ENCODE measurements at regions not wholly inside any gene's neighbourhood (a gene's known extent, or its start where the extent isn't known, plus 50 kb on each side); places are given as distances from the start of the nearest gene placed in this dataset.

GRCh38 chr13:21798181-21798580 lies 127.3 kb downstream of the FGF9 start:
- Histone ChIP-seq H3K79me2 (ENCODE audit: insufficient read depth, low read length) (no peaks in the 10 kb centered on the region), H2AFZ (ENCODE audit: low read length) (no peak overlapping the region), H3K4me3 (ENCODE audit: low read depth, low read length, poor library complexity, severe bottlenecking) (no peak overlapping the region), H3K4me2 (ENCODE audit: low read length) (no peak overlapping the region), H3K9ac (ENCODE audit: low read length) (no peak overlapping the region), H3K4me1 (ENCODE audit: insufficient read depth, low read length, severe bottlenecking) (no peaks in the 10 kb centered on the region), H3K27ac (ENCODE audit: low read depth, low read length, poor library complexity, severe bottlenecking) (no peak overlapping the region), H3K27me3 (ENCODE audit: insufficient read depth, low read length) (no peaks in the 10 kb centered on the region), H3K36me3 (ENCODE audit: insufficient read depth, low read length) (no peaks in the 10 kb centered on the region), H3K9me3 (ENCODE audit: low read length) (no peaks in the 10 kb centered on the region), H3F3A (ENCODE audit: insufficient read depth, low read length) (no peaks in the 10 kb centered on the region), H4K20me1 (ENCODE audit: insufficient read depth, low read length) (no peaks in the 10 kb centered on the region), H3K9me2 (ENCODE audit: low read depth, low read length) (no peaks in the 10 kb centered on the region)
- TF ChIP-seq CTCF (IDR thresholded peaks at IDR 0.05; ENCODE audit: low read length) (no peak), EZH2 (IDR thresholded peaks at IDR 0.05; ENCODE audit: borderline replicate concordance, low read length) (no peak)

- H3K36me3 ChIP-seq (ENCODE audit: insufficient read depth, low read length), result no peaks in the 10 kb centered on the region
- H3K27ac ChIP-seq (ENCODE audit: low read depth, low read length, poor library complexity, severe bottlenecking), result no peak overlapping the region
- no peaks in the 10 kb centered on the region for H3K9me3 ChIP-seq (ENCODE audit: low read length)
- H4K20me1 ChIP-seq (ENCODE audit: insufficient read depth, low read length), result no peaks in the 10 kb centered on the region
- TF ChIP-seq CTCF (IDR thresholded peaks at IDR 0.05; ENCODE audit: low read length) (no peak), EZH2 (IDR thresholded peaks at IDR 0.05; ENCODE audit: borderline replicate concordance, low read length) (no peak)
- H3K27me3 ChIP-seq (ENCODE audit: insufficient read depth, low read length), result peaks cover 4% of the 10 kb centered on the region; the same call in 1 of the 2 replicates
- no peaks in the 10 kb centered on the region for H3K4me1 ChIP-seq (ENCODE audit: insufficient read depth, low read length, severe bottlenecking)
- H2AFZ ChIP-seq (ENCODE audit: low read length), result no peak overlapping the region
- H3K9ac ChIP-seq (ENCODE audit: low read length), result no peak overlapping the region
- H3K4me2 ChIP-seq (ENCODE audit: low read length), result no peak overlapping the region
- H3K79me2 ChIP-seq (ENCODE audit: insufficient read depth, low read length), result no peaks in the 10 kb centered on the region
- no peaks in the 10 kb centered on the region for H3K9me2 ChIP-seq (ENCODE audit: low read depth, low read length)
- no peak overlapping the region for H3K4me3 ChIP-seq (ENCODE audit: low read depth, low read length, poor library complexity, severe bottlenecking)
- no peaks in the 10 kb centered on the region for H3F3A ChIP-seq (ENCODE audit: insufficient read depth, low read length)
These were observed 128.8 kb downstream of the FGF9 start for GRCh38 chr13:21799671-21800070.

GRCh38 chr13:21800837-21801616 lies 130.2 kb downstream of the FGF9 start:
- Histone ChIP-seq H3K9ac (ENCODE audit: low read length) (no peak overlapping the region), H3K27me3 (ENCODE audit: insufficient read depth, low read length) (peaks cover 4% of the 10 kb centered on the region; the same call in 1 of the 2 replicates), H3K36me3 (ENCODE audit: insufficient read depth, low read length) (no peaks in the 10 kb centered on the region), H3K4me1 (ENCODE audit: insufficient read depth, low read length, severe bottlenecking) (no peaks in the 10 kb centered on the region), H3K27ac (ENCODE audit: low read depth, low read length, poor library complexity, severe bottlenecking) (no peak overlapping the region), H3K9me2 (ENCODE audit: low read depth, low read length) (no peaks in the 10 kb centered on the region), H3F3A (ENCODE audit: insufficient read depth, low read length) (no peaks in the 10 kb centered on the region), H4K20me1 (ENCODE audit: insufficient read depth, low read length) (no peaks in the 10 kb centered on the region), H3K4me3 (ENCODE audit: low read depth, low read length, poor library complexity, severe bottlenecking) (no peak overlapping the region), H3K79me2 (ENCODE audit: insufficient read depth, low read length) (no peaks in the 10 kb centered on the region), H3K9me3 (ENCODE audit: low read length) (no peaks in the 10 kb centered on the region), H2AFZ (ENCODE audit: low read length) (no peak overlapping the region), H3K4me2 (ENCODE audit: low read length) (no peak overlapping the region)
- no peak for TF ChIP-seq CTCF (IDR thresholded peaks at IDR 0.05; ENCODE audit: low read length)
- TF ChIP-seq EZH2 (IDR thresholded peaks at IDR 0.05; ENCODE audit: borderline replicate concordance, low read length), result no peak
